Stimulated activated CD4-positive, alpha-beta T cell treated with anti-CD3 and anti-CD28 coated beads, Interleukin-4, amount 100 ng/mL, for 1 hour (primary cell): ENCODE measurements at regions not wholly inside any gene's neighbourhood (a gene's known extent, or its start where the extent isn't known, plus 50 kb on each side); places are given as distances from the start of the nearest gene placed in this dataset.
"Not testable (repeated sequence)": the region's sequence is repeated elsewhere in the genome, so short reads cannot be mapped to it uniquely, and the experiment has no call there.

Experiments
- DNase-seq: peaks from one replicate; pipeline ENCODE4 v3.0.0-alpha.2; 2020

DNA sequence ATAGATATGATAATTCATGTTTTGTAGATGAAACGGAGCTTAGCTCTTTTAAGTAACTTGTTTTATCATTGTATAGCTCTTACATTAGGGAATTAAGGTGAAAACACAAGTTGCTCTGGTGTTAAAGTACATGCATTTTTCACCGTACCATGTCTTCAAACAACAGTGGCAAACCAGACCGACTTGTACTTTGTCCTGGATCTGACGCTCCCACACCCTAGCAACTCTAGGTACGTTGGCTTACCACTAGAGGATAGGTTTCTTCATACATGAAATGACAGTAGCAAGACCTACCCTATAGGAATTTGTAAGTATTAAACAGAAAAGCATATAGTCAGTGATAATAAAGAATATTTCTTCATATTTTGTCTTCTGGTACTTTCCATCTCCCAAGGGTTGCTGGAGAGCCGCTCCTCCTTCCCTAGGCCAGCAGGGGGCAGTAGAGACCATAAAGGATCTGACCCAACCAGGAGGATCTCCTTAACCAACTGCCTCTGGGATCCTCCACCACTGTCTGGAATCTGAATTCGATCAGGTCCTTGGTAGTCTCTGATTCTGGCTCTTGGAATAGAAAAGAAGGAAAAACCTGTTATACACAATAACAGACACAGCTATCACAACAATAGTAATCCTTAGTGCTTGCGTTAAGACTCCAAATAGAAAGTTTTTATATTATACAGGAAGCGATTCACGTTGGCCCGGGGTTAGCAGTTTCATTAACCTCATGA is 136.7 kb downstream of the CAVIN4 start:
- DNase-seq, result peak; percentile 23

DNA sequence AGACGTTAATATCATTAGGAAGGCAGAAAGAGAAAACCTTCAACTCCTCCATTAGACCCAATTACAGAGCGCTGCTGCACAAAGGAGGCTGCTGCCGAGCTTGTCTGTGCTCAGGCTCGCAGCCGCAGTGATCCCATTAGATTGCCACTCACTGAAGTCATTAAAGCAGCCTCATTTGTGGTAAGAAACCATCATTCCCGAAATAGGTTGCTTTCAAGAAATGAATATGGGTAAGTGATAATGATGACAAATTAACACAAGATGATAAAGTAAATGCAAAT is 137.2 kb downstream of the CAVIN4 start:
- no peak for DNase-seq

DNA sequence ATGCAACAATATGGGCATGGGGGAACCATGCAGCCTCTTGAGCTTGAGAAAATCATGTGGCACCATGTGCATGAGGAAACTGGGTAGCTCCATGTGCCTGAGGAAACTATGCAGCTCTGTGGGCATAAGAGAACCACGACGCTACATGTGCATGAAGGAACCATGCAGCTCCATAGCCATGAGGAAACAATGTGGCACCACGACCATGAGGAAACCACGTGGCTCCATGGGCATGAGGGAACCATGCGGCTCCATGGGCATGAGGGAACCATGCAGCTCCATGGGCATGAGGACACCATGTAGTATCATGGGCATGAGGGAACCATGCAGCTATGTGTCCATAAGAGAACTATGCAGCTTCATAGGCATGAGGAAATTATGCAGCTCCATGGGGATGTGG is 140.8 kb downstream of the CAVIN4 start:
- DNase-seq, result no peak

DNA sequence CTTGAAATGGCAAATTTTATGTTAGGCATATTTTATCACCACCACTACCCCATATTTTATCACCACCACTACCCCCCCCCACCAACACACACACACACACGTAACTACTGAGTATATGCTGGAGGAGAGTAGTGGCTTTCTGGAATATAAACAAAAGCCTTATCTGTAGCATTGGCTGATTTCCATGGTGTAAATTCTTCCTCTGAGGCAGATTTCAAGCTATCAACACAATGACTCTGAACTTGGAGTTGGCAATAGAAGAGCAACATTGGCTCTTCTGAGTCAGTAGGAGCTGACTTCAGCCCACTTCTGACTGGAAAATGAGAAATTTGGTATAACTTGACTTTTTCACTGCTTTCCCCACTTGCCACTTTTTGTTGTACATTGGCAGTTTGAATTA is 143.0 kb downstream of the CAVIN4 start:
- DNase-seq, result no peak

DNA sequence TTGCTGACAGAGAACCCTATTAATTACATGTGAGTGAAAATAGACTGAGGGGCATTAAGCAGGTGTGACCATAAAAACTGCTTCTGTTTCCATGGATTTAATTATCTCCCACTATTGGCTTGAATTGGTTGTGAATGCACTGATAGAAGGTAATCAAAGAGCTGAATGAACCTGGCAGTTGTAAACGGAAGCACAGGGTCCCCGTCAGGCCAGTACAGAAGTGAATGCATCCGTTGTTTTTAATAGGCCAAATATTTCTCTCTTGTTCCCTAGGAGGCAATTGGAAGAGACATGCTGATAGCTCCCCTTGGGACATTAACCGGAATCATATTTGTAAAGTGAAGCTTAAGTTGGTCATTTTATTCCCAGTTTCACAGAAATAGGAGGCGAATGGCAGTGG is 147.0 kb downstream of the CAVIN4 start:
- DNase-seq, result no peak

DNA sequence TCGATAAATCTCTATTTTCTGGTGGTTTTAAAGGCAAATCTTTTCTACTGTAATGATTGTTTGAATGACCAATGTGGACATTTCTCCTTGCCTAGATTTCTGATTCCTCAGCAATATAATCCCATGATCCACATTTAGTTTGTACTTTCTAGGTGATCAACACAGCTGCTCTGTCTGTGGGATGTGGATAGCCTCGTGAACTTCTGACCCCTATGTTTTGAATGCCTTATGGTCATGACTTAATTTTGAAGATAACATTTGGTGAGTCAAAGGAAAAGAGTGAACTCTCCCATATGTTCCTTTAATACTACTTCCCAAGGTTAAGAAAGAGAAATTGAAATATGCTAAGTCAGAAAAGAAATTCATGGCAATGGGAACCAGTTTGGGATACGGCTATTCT is 147.5 kb downstream of the CAVIN4 start:
- no peak for DNase-seq

DNA sequence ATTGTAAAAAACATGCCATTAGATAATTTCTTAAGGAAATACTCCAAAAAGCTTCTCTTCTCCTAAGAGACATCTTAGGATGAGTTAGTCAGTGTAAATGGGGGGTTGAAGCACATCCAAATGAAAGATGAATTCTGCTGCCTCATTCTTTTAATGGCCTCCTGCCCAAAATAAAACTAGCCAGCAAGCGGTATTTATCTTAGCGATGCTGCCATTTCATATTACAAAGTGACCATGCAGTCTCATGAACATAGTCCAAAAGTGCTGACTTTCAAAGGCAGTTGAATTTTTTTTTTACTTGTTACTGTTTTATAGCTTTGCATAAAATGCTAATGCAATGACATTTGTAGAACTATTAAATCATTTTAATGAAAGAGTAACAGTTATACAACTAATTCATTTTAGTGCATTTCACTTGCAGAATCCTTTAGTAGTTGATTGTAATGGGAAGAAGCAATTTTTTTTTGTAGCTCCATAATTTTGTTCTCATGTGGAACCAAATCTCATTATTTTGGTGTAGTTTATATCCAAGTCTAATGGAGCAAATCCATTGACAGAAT is 151.5 kb downstream of the CAVIN4 start:
- no peak for DNase-seq

DNA sequence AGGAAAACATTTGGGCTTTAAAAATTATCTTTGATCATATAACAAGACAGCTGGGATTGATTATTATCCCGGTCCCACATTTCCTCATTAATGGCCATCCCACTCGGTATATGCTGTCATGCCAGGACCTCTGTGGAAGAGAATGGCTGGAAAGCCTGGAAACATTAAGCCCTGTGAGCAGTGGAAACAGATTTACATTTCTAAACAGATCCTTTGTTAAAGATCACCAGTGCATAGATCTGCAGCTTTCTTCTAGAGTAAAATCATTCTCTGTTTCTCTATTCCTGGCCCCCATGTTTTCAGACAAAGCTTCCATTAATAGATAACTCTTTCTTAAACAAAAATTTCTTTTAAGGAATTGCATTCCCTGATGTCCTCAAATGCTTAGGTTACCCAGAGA is 152.2 kb downstream of the CAVIN4 start:
- DNase-seq, result no peak

DNA sequence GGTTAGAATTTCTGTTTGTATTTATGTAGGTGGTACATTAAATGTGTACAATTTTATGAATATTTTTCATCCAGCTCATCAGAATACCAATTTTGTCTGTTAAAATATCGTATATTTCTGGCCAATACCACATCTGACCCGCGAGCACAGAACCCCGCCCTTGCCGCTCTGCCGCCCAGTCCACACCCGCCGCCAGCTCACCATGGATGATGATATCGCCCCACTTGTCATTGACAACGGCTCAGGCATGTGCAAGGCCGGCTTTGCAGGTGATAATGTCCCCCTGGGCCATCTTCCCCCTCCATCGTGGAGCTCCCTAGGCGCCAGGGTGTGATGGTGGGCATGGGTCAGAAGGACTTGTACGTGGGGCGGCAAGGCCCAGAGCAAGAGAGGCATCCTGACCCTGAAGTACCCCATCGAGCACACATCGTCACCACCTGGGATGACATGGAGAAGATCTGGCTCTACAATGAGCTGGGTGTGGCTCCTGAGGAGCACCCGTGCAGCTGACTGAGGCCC is 153.2 kb downstream of the CAVIN4 start:
- no peak for DNase-seq

DNA sequence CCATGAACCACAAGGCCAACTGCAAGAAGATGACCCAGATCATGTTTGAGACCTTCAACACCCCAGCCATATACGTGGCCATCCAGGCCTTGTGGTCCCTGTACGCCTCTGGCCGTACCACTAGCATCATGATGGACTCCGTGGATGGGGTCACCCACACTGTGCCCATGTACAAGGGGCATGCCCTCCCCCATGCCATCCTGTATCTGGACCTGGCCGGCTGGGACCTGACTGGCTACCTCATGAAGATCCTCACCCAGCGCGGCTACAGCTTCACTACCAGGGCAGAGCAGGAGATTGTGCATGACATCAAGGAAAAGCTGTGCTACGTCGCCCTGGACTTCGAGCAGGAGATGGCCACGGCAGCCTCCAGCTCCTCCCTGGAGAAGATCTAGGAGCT is 153.7 kb downstream of the CAVIN4 start:
- DNase-seq, result no peak

DNA sequence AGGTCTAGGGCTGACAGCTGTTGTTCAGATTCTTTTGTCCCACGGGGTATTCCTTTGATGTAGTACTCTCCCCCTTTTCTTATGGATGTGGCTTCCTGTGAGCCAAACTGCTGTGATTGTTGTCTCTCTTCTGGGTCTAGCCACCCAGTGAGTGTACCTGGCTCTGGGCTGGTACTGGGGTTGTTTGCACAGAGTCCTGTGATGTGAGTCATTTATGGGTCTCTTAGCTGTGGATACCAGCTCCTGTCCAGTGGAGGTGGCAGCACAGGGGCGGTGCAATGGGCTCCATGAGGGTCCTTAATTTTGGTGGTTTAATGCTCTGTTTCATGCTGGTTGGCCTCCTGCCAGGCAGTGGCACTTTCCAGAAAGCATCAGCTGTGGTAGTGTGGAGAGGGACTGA is 161.3 kb downstream of the CAVIN4 start:
- DNase-seq, result no peak

DNA sequence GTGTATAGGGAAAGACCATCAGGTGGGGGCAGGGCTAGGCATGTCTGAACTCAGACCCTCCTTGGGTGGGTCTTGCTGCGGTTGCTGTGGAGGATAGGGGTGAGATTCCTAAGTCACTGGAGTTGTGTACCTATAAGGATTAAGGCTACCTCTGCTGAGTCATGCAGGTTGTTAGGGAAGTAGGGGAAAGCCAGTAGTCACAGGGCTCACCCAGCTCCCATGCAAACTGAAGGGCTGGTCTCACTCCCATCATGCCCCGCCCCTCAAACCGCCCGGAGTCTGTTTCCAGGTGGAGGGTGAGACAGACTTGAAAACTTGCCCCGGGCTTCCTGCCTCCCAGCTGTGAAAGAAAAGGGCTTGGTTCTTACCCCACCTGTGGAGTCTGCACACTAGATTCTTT is 161.8 kb downstream of the CAVIN4 start:
- DNase-seq, result no peak

DNA sequence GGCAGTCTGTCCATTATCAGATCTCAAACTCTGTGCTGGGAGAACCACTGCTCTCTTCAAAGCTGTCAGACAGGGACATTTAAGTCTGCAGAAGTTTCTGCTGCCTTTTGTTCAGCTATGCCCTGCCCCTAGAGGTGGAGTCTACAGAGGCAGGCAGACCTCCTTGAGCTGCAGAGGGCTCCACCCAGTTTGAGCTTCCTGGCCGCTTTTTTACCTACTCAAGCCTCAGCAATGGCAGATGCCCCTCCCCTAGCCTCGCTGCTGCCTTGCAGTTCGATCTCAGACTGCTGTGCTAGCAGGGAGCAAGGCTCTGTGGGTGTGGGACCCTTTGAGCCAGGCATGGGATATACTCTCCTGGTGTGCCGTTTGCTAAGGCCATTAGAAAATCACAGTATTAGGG is 171.1 kb downstream of the CAVIN4 start:
- DNase-seq, result not testable (repeated sequence)

DNA sequence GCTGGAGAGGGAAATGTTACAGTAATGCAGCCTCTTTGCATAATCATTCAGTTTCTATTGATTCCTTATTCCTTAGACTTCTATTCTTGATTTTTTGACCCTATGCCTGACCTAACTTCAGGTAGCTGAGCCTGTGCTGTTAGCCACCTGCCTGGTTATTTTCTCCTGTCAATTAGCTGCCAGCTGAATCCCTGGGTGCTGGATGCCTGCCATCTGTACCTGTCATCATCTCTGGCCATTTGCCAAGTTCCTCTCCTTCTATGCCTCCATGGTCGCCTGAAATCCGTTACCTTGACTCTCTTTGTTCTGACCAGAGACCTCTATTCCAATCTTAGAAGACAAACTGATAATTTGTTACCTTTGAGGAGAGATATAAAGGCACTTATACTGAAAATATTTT is 178.3 kb downstream of the CAVIN4 start:
- no peak for DNase-seq

DNA sequence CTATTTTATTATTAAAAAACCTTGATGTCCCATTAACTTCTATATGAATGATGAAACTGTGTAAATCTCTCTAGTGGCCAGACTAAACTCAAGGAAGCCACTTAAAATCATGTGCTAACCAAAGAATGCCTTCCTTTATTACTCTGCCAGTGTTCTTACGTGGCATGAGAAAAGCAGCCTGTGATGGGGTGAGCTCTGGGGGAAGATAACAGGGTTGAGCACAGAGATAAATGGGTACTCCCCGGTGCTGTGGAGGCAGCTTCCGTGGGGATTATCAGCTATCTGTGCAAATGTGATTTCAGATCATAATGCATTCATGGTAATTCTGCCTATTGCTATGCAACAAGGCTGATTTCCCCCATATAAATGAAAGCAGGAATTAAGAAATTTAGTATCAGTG is 181.3 kb downstream of the CAVIN4 start:
- DNase-seq, result no peak

DNA sequence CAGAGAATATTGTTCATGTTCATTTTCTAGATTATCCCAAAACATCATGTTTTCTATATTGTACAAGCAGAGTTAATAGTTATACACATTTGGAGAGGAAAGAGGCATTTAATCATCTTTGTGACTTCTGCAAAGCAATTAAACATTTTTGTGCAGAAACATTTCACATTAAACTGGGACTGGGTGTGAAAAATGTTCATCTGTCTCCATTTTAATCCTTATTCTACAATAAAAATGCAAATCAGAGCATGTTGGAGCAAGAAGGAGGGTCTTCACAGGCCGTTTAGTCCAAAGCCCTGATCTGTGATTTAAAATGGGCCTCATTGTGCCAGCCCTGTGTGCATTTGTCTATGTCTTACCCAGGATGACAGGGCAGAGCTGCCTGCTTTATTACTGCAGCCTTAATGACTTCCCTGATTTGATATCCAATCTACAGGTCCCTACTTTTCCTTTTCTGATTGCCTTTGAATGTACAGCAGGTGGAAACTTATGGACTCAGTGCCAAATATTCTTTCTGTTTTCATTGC is 183.5 kb downstream of the CAVIN4 start:
- DNase-seq, result no peak

DNA sequence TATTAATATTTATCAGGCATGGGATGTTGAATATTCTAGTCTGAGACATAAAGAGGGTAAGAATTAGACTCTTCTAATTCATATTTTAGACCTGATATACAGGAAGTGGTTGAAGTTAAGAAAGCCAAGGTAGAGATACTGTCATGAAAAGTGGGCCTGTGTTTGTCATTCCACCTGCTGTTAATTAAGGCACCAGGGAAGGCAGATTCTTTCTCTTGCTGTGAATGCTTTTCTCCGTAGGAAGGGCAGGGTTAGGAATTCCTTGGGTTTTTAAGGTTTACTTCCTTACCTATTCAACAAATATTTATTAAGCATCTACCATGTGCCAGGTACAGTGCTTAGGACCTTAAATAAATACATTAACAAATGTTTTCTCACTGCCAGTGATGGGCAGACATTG is 196.4 kb downstream of the CAVIN4 start:
- DNase-seq, result no peak

DNA sequence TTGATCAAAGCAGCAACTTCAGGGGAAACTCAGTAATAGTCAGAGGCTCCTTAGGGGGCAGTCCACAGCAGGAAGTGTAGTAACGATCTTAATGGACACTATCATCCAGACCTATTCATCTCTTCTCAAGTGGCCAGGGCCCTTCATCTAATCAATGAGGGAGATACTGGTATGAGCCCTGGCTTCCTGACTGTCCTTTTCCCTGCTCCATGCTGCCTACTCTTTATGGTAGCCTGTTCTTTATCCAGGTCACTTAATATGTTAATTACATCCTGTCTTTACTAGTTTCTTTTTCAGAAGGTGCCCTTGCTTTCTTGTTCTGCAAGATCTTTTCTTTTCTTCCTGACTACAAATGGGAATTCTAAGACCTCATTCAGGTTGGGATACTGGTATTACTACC is 197.1 kb downstream of the CAVIN4 start:
- DNase-seq, result no peak

DNA sequence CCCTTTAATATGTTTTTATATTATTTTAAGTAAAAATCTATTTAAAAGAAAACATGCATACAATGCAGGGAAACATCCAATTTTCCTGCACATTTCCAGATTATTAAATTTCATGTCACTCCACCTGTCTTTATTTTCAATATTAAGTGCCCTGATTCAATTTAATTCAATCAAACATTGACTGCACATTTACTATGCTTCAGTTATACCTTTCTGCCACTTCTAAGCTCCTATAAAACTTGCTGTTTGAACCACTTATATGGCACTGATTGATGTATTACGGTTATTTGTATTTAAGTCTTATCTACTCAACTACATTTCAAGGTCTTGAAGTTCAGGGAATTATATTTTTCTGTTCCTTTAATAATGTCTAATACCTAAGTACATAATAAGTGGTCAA is 198.0 kb downstream of the CAVIN4 start:
- DNase-seq, result no peak

DNA sequence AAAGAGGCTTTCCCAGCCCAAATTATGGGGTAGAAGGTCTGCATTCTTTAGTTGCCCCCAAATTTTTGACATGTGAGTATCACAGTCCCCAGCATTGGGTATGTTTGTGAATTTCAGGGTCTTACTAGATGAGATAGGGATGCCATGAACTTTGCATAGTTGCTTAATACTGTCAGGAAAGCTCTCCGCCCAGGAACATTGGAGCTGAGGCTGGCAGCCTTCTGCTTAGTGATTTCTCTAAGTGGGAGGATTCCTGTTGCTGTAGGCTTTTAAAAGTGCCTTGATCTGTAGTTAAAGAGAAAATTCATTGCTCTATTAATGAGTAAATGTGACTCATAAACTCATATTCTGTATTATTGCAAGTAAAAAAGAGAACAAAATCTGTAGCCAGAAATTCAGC is 206.9 kb downstream of the CAVIN4 start:
- DNase-seq, result no peak

DNA sequence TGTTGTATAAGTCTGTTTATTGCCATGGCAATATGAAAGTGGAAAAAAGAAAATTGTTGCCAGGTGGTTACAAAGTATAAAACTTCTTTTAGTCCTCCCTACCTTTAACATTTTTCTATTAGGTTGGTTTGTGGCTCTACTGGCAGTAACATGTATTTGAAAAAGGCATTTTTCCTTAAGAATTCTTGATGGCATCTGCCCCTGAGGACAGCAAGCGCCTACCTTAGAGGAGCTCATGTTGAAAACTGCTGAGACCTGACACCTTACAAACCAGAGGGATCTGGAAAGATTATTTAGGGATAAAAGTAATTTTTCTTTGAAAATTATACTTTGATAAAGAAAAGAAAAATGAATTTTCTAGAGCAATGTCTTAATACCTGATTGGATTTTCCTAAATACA is 208.1 kb downstream of the CAVIN4 start:
- no peak for DNase-seq

DNA sequence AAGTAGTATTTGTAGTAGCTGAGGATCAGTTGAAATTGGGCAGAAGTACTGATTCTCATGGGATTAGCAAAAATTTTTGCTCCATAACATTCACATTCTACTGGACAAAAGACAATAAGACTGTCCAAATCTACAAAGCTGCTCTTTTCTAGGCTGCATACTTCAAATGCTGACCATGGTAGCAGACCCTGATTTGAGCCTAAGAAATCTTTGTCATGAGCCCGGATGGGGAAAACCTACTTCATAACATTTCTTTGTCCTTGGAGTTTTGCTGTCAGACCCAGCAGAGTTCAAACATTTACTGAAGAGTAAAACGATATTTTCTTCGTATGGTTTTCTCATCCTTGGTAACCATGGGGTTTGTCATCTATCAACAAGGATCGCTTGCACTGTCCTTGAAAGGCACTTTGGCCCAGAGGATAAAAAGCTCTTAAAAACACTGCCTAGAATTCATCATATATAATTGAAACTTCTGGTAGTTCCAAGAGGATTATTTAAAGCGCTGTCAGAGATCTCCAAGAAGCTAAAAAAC is 216.9 kb downstream of the CAVIN4 start:
- no peak for DNase-seq

DNA sequence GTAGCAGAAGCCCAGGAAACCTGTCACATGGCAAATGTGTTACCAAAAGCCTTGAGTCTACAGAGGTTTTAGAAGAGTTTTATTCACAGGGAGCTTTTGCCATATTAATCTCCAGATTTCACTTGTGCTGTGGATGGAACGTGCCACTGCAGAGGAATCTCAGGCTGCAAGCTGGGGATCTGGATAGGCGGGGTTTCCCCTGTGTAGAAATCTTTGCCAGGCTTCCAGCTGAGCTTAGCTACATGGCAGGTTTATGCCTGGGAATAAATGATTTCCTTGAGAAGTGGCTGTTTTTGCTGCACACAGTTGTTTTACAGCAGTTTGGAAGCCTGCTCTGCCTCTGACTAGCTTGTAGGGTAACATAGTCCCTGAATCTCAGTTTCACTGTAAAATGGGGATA is 224.6 kb upstream of the PLPPR1 start:
- DNase-seq, result no peak

DNA sequence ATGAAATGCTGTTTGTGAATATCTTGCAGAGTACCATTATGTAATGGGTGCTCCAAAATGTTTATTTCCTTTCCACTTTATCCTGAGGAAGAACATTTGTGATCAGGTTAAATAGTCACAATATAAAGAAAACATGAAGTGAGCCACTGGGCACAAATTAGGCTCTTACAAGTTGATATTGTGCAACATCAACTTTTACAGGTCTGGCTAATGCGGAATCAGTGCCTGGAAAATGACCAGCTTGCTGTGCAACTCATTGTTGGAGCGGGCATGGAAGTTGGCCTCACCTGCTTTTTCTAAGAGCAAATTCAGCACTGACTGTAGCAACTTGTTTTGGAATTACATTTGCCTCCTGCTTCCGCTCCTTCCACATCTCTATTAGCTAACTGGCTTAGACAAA is 216.9 kb upstream of the PLPPR1 start:
- no peak for DNase-seq

DNA sequence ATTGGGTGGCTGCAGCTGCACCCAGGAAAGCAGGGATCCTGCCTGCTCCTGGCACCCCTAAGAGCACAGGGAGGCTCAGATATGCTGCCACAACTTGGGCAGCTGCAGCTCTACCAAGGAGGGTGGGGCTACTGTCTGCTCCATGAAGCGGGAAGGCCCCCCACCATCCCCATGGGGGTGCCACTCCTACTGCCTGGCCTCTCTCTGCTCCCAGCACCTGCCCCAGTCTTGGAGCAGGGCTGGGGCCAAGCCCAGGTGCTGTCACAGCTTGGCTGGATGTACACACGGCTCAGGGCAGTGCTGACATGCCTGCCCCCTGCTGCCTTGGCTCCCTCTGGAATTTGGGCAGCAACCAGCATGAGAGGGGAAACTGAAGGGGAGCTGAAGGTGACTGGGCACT is 214.7 kb upstream of the PLPPR1 start:
- no peak for DNase-seq
